GM12892 (cell line): ENCODE measurements at regions not wholly inside any gene's neighbourhood (a gene's known extent, or its start where the extent isn't known, plus 50 kb on each side); places are given as distances from the start of the nearest gene placed in this dataset.

Experiments used
- DNase-seq: peaks from one replicate; pipeline ENCODE4 v3.0.0; 2011; ENCODE audit not compliant: insufficient read length
- FAIRE-seq: peaks from 2 replicates; lab custom pipeline; 2011; peaks lifted over from hg19 to GRCh38; lab: Jason Lieb, UNC
- POLR2A ChIP-seq: IDR thresholded peaks from 2 replicates; pipeline ENCODE4 v1.6.1; 2011; ENCODE audit warnings: low read depth, low read length, control low read depth
- POLR2AphosphoS5 ChIP-seq: IDR thresholded peaks from 2 replicates; pipeline ENCODE4 v1.6.1; 2011; ENCODE audit warnings: low read depth, low read length, control low read depth
- TAF1 ChIP-seq: IDR thresholded peaks from 2 replicates; pipeline ENCODE4 v1.6.1; 2011; ENCODE audit warnings: low read depth, mild to moderate bottlenecking, control low read depth, low read length, borderline replicate concordance

GRCh38 chr4:7120341-7120740 lies 52.5 kb upstream of the GRPEL1 start:
- FAIRE-seq (no peak), DNase-seq (no peak)
- TF ChIP-seq POLR2AphosphoS5 (no peak), POLR2A (no peak), TAF1 (no peak)

GRCh38 chr4:7118013-7118832 lies 50.4 kb upstream of the GRPEL1 start:
- FAIRE-seq (no peak), DNase-seq (no peak)
- no peak for TF ChIP-seq POLR2A
- TF ChIP-seq POLR2AphosphoS5, result no peak
- no peak for TF ChIP-seq TAF1
